Activated gamma-delta T cell treated with anti-CD3 and anti-CD28 coated beads, Interleukin-2, amount 50 U/mL, for 16 hours (primary cell): ENCODE measurements at regions not wholly inside any gene's neighbourhood (a gene's known extent, or its start where the extent isn't known, plus 50 kb on each side); places are given as distances from the start of the nearest gene placed in this dataset.
"Not testable (repeated sequence)": the region's sequence is repeated elsewhere in the genome, so short reads cannot be mapped to it uniquely, and the experiment has no call there.

ENCODE experiments used
- DNase-seq: peaks from one replicate; pipeline ENCODE4 v3.0.0-alpha.2; 2020; ENCODE audit warnings: low read depth

- DNase-seq = no peak
These were observed 547.0 kb downstream of the NSUN3 start for GRCh38 chr3:94609908-94610307.

DNA sequence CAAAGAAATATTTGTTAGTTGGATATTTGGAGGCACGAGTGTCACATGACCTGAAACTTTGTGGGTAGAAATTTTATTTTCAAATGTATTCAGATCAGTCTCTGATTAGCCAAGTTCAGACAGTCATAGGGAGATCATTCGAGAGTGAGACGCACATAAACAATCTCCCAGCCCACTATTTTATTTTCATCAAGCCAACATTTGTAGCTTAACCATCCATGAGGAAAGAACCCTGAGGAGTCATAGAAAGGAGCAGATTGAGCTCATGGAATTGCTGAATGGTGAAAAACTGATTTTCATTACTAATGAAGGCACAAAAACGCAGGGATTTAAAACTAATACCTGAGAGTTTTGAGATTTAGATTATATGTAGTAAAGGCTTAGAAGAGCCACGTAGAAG, 548.7 kb downstream of the NSUN3 start:
- DNase-seq = no peak

DNA sequence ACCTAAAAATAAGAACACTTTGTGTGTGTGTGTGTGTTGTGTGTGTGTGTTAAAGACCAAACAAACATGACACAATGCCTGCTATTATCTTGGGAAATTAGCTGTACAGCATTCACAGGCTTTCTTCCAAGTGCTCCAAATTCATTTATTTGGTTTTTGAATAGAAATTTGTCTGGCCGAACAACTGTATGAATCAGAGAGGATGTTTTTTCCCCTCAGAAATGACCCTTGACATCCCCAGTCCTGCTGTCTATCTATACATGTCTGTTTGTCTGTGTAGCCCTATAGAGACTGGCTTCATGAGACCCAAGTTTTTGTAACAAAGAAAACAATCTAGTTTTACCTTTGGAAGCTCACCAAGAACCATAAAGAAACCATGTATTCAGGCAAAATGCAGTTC, 549.8 kb downstream of the NSUN3 start:
- DNase-seq = no peak

GRCh38 chr3:94614192-94614591, 551.3 kb downstream of the NSUN3 start:
- DNase-seq = no peak

DNA sequence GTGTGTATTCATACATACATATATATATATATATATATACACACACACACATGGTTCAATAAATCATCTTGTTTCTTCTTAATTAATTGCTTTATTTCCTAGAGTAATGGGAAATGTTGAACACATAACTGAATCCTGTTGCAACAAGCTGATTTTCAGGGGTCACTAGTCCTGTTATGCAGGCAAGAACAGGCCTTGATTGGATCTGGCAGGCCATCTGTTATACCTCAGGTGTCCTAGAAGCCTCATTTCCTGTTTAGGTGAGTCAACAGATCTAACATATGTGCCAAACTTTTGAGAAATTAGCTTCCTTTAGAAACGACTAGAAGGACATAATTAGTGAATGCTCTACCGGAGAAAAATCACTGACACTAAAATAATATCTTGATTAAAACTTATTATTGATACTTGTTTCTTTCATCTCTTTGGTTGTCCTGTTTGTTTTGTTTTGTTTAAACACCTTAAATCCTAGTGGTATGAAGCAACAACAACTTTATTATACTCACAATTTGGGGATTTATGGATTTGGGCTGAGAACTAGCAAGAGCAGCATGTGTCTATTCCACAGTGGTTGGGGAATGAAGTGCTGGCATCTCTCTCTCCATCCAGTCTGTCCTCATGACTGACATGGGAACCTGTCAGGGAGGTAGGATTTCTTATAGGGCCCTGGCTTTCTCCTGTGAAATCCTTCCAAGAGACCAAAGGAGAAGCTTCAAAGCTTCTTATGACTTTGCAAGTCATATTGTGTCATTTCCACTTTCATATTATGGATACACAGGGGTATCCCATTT, 552.6 kb downstream of the NSUN3 start:
- no peak for DNase-seq

GRCh38 chr3:94616833-94617232, 554.0 kb downstream of the NSUN3 start:
- no peak for DNase-seq

GRCh38 chr3:94617312-94617711, 554.5 kb downstream of the NSUN3 start:
- no peak for DNase-seq

- DNase-seq = no peak
These were observed 556.8 kb downstream of the NSUN3 start for GRCh38 chr3:94619643-94620042.

DNA sequence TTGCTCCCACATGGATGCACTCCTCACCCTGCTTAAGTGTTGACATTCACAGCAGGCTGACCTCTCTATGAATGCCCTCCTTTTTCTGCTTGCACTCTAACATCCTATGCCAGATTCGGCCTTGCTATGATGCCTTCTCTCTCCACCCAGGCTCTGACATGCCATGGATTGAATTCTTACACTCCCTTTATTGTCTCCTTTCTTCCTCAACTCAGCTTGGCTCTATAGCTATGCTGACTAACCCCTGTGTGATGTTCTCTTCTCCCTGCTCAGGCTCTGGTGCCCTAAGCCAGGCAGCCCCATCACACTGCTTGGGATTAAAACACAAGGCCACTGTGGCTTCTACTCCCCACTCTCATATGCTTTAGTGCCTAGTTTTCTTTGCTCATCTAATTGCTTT, 563.7 kb downstream of the NSUN3 start:
- no peak for DNase-seq

DNA sequence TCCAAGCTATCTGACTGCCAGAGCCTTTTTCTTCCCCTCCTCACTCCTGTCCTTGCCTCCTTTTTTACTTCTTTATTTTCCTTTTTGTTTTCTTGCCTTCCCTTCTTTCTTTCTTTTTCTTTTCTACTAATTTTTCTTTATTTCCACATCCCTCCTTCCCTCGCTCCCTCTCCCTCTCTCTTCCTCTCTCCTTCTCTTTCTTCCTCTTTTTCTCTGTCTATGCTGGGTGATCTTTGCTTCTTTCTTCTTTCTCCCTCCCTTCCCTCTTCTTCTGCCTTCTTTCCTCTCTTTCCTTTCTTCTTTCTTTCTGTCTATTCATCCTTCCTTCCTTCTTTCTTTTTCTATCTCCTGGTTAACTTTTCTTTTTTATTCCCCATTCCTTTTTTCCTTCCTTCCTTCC, 564.8 kb downstream of the NSUN3 start:
- no peak for DNase-seq

DNA sequence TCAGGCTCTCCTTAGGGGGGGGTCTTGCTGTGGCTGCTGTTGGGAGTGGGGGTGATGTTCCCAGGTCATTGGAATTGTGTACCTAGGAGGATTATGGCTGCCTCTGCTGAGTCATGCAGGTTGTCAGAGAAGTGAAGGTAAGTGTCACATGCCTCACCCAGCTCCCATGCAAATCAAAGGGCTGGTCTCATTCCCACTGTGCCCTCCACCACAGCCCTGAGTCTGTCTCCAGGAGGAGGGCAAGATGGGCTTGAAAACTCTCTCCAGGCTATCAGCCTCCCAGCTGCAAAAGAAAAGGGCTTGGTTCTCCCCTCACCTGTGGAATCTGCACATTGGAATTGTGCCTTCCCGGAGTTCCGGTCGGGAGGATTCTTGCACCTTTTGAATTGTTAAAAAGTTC, 580.5 kb downstream of the NSUN3 start:
- no peak for DNase-seq

- no peak for DNase-seq
These were observed 582.9 kb downstream of the NSUN3 start for GRCh38 chr3:94645790-94646189.

DNA sequence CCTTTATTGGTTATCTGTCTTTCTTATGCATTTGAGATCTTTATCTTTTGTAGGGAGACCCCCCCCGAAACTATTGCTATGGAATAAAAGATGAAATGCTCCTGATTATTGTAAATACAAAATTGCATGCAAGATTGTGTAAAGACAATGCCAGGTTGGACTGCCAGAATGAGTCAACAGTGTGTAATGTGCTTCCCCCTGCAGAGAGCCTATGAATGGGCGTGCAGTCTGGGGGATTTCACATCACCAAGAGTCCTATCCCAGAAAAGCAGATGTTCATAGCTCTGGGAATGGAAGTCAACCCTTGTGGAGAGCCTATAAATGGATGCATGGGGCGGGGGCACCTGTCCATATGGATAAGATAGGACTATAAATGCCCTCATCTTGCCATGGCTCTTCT, 584.3 kb downstream of the NSUN3 start:
- DNase-seq = no peak

DNA sequence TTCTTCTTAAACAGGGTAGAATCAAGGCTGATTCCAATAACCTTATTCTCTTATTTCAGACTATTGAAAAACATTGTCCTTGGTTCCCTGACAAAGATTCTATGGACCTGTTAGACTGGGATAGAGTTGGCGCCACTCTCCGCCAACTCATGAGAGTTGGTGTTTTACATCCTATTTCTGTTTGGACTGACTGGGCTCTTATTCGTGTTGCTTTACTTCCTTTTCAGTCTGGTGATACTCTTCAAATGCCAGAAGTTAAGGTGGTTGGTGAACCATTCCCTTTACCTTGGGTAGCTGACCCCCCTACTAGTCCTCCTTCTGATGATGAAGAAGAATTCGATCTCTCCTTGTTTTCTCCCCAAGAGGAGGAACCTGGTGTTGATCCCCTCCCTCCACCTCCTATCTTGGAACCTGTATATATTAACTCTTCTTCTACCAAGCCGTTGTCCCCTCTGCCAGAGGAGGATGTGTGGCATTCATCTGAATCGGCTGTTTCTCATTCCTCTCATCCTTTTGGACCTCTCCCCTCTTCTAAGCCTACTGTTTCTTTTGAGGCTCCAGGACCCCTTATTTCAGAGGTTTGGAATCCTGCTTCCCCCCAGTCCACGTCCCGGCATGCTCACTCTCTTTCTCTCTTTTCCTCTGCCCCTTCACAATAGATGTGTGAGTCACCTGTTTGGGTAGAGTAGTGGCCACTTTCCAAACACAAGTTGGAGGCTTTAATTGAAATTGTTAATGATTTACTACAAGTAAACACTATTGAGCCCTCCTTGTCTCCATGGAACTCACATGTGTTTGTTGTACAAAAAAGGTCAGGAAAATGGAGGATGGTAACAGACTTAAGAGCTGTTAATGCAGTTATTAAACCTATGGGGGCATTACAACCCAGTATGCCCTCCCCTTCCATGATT, 585.7 kb downstream of the NSUN3 start:
- DNase-seq = not testable (repeated sequence)

GRCh38 chr3:94654096-94654495, 591.2 kb downstream of the NSUN3 start:
- DNase-seq = no peak

DNA sequence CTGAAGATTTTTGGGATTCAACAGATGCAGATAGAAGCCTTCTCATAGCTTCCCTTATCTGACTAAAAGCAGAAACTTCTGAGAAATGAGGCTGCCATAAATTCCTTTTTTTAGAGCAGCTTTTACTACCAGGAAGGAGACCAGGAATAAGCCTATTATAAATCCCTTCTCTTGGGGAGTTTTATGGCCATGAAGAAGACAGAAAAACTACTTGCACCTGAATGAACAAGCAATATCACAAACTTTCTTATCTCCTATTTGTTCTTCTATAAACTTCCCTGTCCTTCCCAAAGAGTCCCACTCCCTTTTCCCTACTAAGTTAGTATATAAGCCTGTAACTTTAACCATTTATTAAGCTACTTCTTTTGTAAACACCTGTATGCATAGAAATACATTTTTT, 603.1 kb downstream of the NSUN3 start:
- DNase-seq = no peak

GRCh38 chr3:94671078-94671477, 608.2 kb downstream of the NSUN3 start:
- no peak for DNase-seq

DNA sequence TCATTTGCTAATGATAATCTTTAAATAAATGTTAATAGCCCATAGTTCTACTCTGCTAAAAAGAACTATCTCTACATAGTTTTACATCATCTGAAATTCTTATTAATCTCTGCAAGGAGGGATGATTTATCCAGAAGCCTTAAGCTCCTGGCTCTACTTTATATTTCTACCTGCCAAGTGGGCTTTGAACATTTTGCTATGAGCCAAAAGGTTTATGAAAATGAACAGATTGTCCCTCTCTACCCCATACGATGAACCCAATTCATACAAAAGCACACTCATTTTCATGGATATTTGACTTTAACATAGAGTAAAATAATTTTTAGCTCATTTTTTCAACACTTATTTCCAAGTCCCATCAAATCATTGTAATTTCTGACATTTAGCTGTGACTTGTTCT, 611.0 kb downstream of the NSUN3 start:
- no peak for DNase-seq

- no peak for DNase-seq
These were observed 623.3 kb downstream of the NSUN3 start for GRCh38 chr3:94686208-94686607.

DNA sequence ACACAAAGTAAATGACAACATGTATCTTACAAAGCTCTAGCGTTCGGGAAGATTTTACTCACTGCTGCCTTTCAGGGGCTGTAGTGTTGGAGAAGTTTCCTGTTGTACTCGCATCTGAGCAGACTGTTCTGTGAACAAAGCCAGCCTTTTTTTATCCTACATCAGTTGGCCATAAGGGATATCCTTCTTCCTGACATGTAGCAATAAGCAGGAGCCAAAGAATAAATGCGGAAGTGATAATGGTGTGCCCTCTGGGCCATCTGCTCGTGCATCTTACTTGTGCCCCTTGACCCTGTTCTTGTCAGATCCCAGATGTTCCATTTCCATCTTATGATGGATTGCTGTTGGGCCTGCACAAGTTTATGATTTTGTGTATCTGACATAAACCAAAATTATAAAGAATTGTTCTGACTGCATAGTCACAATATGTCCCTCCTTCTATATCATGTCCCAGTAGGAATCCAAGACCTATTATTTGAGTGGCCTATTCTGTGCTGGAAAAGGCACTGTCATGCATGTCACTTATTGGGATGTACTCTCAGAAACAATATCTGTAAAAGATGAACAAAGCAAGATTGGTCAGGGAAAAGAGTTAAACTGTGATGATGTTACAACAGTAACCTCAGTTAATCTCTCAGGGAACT, 631.3 kb downstream of the NSUN3 start:
- no peak for DNase-seq

GRCh38 chr3:94694894-94695293, 632.0 kb downstream of the NSUN3 start:
- DNase-seq = no peak

GRCh38 chr3:94704467-94704866, 641.6 kb downstream of the NSUN3 start:
- no peak for DNase-seq
